ENCODE measurements at regions not wholly inside any gene's neighbourhood (a gene's known extent, or its start where the extent isn't known, plus 50 kb on each side); places are given as distances from the start of the nearest gene placed in this dataset.

DNA sequence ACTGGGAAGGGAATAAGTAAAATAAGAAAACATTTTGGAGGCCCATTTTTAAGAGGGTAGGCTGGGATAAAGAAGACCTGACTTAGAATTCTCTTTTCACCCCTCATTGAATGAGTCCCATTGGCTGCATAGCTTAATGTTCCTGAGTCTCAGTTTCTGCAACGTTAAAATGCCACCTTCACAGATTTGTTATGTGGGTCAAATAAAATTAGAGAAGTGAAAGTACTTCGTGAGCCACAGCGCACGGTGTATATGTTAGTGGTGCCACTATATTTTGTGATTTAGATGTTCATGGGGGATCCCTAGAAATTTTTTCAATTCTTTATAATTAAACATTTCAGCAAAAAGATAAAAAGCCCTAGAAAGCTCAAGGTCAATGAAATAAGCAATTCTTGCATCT is 109.2 kb upstream of the HS3ST1 start:
- DNase-seq (no peak), ATAC-seq (ENCODE audit: low read depth) (no peak)
- H3K9me3 ChIP-seq (ENCODE audit: control insufficient read depth, insufficient read depth, low read length): no peaks in the 10 kb centered on the region
- ChIA-PET POLR2A (ENCODE audit: unreplicated experiment) (no interaction called here), CTCF (interaction anchor here (1.3 kb wide), 1 partner anchor 11 kb away, joined by 3 read pairs; no protein-coding TSS in a partner anchor)
- H4K20me1 ChIP-seq (ENCODE audit: insufficient read depth, low read length): no peaks in the 10 kb centered on the region
- H2AK9ac ChIP-seq (replicated peaks; ENCODE audit: low read depth, low read length, poor library complexity): no peak overlapping the region
- no peak overlapping the region for H4K91ac ChIP-seq (ENCODE audit: insufficient read depth, low read depth, low read length)
- no peak overlapping the region for H3K14ac ChIP-seq (replicated peaks; ENCODE audit: low read depth, low read length)
- no peak overlapping the region for H4K5ac ChIP-seq (ENCODE audit: low read depth, low read length)
- H3K27me3 ChIP-seq (ENCODE audit: control insufficient read depth, insufficient read depth, low read length): no peaks in the 10 kb centered on the region
- no peak overlapping the region for H3K27ac ChIP-seq (ENCODE audit: insufficient read depth, low read length)
- intact Hi-C loops (cut with micrococcal nuclease): no loop called here
- in situ Hi-C loops (cut with MboI; ENCODE audit: low sequenced_read_pairs): no loop called here
- dilution Hi-C loops (cut with HindIII; ENCODE audit: low sequenced_read_pairs, unreplicated experiment): no loop called here
- no peak overlapping the region for H3K9ac ChIP-seq (ENCODE audit: low read depth, low read length)
- BruUV-seq (replicated peaks): no TSS peak
- no peak overlapping the region for H2AFZ ChIP-seq (replicated peaks; ENCODE audit: low read length, poor library complexity)
- no peak overlapping the region for H3K23ac ChIP-seq (ENCODE audit: low read depth, low read length)
- no peak overlapping the region for H4K8ac ChIP-seq (ENCODE audit: low read depth in 2 of 2, low read length in 2 of 2)
- H3K56ac ChIP-seq (ENCODE audit: extremely low read depth, insufficient read depth, low read length): no peak overlapping the region
- H2BK5ac ChIP-seq (ENCODE audit: low read depth, low read length, poor library complexity, severe bottlenecking): no peak overlapping the region
- H3K18ac ChIP-seq (ENCODE audit: low read depth, low read length): no peak overlapping the region
- H3K79me1 ChIP-seq (ENCODE audit: low read depth in 1 of 2, low read length in 2 of 2): no peaks in the 10 kb centered on the region
- no peaks in the 10 kb centered on the region for H3K36me3 ChIP-seq (ENCODE audit: control insufficient read depth, insufficient read depth, low read length)
- TF ChIP-seq, protein P1, sequence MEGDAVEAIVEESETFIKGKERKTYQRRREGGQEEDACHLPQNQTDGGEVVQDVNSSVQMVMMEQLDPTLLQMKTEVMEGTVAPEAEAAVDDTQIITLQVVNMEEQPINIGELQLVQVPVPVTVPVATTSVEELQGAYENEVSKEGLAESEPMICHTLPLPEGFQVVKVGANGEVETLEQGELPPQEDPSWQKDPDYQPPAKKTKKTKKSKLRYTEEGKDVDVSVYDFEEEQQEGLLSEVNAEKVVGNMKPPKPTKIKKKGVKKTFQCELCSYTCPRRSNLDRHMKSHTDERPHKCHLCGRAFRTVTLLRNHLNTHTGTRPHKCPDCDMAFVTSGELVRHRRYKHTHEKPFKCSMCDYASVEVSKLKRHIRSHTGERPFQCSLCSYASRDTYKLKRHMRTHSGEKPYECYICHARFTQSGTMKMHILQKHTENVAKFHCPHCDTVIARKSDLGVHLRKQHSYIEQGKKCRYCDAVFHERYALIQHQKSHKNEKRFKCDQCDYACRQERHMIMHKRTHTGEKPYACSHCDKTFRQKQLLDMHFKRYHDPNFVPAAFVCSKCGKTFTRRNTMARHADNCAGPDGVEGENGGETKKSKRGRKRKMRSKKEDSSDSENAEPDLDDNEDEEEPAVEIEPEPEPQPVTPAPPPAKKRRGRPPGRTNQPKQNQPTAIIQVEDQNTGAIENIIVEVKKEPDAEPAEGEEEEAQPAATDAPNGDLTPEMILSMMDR (conservative IDR thresholded peaks at IDR 0.05; ENCODE audit: low read depth, low read length): no peak
- TF ChIP-seq CEBPB (IDR thresholded peaks at IDR 0.05; ENCODE audit: low read depth, low read length): no peak
- TF ChIP-seq RAD21 (IDR thresholded peaks at IDR 0.05; ENCODE audit: low read length): no peak
- TF ChIP-seq FOS (IDR thresholded peaks at IDR 0.05; ENCODE audit: low read depth, low read length): no peak
- H2BK15ac ChIP-seq (ENCODE audit: low read depth, low read length): no peak overlapping the region
- no peak overlapping the region for H3K4me3 ChIP-seq (ENCODE audit: insufficient read depth, low read depth, low read length)
- H2BK20ac ChIP-seq (ENCODE audit: low read depth, low read length): no peak overlapping the region
- no peak overlapping the region for H2BK120ac ChIP-seq (ENCODE audit: low read depth, low read length)
- no peaks in the 10 kb centered on the region for H3K9me1 ChIP-seq (ENCODE audit: insufficient read depth, low read length)
- H3K4me2 ChIP-seq (ENCODE audit: low read depth, low read length): no peak overlapping the region
- no peak overlapping the region for H2AK5ac ChIP-seq (ENCODE audit: low read depth, low read length)
- WGBS, 2 experiments (ENCODE audit: extremely low coverage in 2 of 2, insufficient read length in 1 of 2): no CpG with 5 or more reads among the region's 4 CpGs
- no peaks in the 10 kb centered on the region for H3K4me1 ChIP-seq (ENCODE audit: control insufficient read depth, insufficient read depth, low read length)
- H3K4ac ChIP-seq (ENCODE audit: low read depth, low read length): no peak overlapping the region
